ENCODE measurements at regions not wholly inside any gene's neighbourhood (a gene's known extent, or its start where the extent isn't known, plus 50 kb on each side); places are given as distances from the start of the nearest gene placed in this dataset.
A peak's percentile ranks its signal among the peaks of the same experiment; 100 is the strongest.

DNA sequence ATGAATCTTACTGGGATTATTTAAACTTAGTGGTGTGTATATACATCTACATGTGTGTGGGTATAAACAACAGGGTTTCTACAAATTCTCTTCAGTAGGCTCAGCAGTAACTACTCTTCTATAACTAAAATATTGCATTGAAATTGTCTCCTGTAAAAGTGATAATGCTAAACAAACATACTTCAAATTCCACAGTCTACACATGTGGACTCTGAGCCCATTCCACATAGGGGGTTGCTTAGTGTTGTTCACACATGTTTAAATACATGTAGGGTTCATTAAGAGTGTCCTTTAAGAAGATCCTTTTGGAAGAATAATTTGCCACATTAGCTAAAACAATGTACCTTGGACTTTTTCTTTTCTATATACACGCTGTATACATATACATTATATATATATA, 152.8 kb upstream of the VRK2 start:
- DNase-seq (ENCODE audit: low read depth): no peak
- H3K36me3 ChIP-seq (ENCODE audit: control insufficient read depth, insufficient read depth, low read length, severe bottlenecking): no peaks in the 10 kb centered on the region

DNA sequence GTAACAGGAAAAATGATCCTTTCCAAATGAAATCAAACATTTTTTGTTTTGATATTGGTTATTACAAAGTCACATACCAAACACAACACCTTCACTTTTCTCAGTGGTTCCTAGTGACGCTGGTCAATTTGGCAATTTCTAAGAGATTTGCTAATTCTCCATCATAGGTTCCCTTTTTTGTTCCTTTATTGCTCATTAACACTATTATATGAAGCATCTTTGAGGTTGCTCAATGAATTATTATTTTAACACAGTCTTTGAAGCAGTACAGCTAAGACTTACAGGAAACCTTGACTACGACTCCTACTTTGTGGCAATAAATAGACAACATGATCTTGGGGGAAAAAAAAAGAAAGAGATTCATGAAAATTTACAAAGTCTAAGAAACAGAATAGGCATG, 152.2 kb upstream of the VRK2 start:
- Histone ChIP-seq H3K4me3 (ENCODE audit: low read length) (no peak overlapping the region), H3K27me3 (replicated peaks; ENCODE audit: control insufficient read depth, insufficient read depth, low read length) (no peaks in the 10 kb centered on the region), H3K9me3 (ENCODE audit: control insufficient read depth, low read length) (no peaks in the 10 kb centered on the region), H3K4me1 (ENCODE audit: control insufficient read depth, insufficient read depth, low read length) (peaks cover 12% of the 10 kb centered on the region), H3K9ac (ENCODE audit: low read length) (no peak overlapping the region), H3K36me3 (ENCODE audit: control insufficient read depth, insufficient read depth, low read length, severe bottlenecking) (no peaks in the 10 kb centered on the region)
- DNase-seq (ENCODE audit: low read depth): no peak

More for the DNA sequence above, 152.8 kb upstream of the VRK2 start:
- Histone ChIP-seq H3K9ac (ENCODE audit: low read length) (no peak overlapping the region), H3K27me3 (replicated peaks; ENCODE audit: control insufficient read depth, insufficient read depth, low read length) (no peaks in the 10 kb centered on the region), H3K4me3 (ENCODE audit: low read length) (no peak overlapping the region), H3K4me1 (ENCODE audit: control insufficient read depth, insufficient read depth, low read length) (peaks cover 12% of the 10 kb centered on the region), H3K9me3 (ENCODE audit: control insufficient read depth, low read length) (no peaks in the 10 kb centered on the region)

GRCh38 chr2:57897920-57898319, 148.7 kb upstream of the VRK2 start:
- Histone ChIP-seq H3K4me3 (ENCODE audit: low read length) (no peak overlapping the region), H3K9me3 (ENCODE audit: control insufficient read depth, low read length) (no peaks in the 10 kb centered on the region), H3K4me1 (ENCODE audit: control insufficient read depth, insufficient read depth, low read length) (no peaks in the 10 kb centered on the region), H3K36me3 (ENCODE audit: control insufficient read depth, insufficient read depth, low read length, severe bottlenecking) (no peaks in the 10 kb centered on the region), H3K27me3 (replicated peaks; ENCODE audit: control insufficient read depth, insufficient read depth, low read length) (no peaks in the 10 kb centered on the region), H3K9ac (ENCODE audit: low read length) (no peak overlapping the region)
- DNase-seq (ENCODE audit: low read depth): no peak

- Histone ChIP-seq H3K36me3 (ENCODE audit: control insufficient read depth, insufficient read depth, low read length, severe bottlenecking) (no peaks in the 10 kb centered on the region), H3K4me1 (ENCODE audit: control insufficient read depth, insufficient read depth, low read length) (no peaks in the 10 kb centered on the region), H3K4me3 (ENCODE audit: low read length) (no peak overlapping the region), H3K27me3 (replicated peaks; ENCODE audit: control insufficient read depth, insufficient read depth, low read length) (no peaks in the 10 kb centered on the region), H3K9me3 (ENCODE audit: control insufficient read depth, low read length) (no peaks in the 10 kb centered on the region), H3K9ac (ENCODE audit: low read length) (no peak overlapping the region)
- DNase-seq (ENCODE audit: low read depth): no peak
Observed at GRCh38 chr2:57899898-57900297, 146.7 kb upstream of the VRK2 start.

DNA sequence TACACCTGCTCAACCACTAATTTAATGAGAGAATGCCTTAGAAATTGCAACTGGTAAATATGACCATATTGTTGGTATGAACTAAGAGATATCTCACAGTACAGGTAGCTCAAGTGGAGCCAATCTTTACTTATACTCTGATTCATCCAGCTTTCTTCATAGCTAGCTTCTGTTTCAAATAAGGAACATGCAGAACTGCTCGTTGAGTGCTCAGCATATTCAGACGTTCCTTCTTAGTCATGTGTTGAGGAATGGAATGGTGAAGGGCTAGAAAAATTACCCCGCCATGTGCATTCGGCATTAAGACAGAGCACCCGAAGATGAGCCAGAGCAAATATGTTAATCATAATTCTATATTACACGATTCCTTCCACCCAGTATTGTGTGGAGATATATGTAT, 144.0 kb upstream of the VRK2 start:
- no peaks in the 10 kb centered on the region for H3K9me3 ChIP-seq (ENCODE audit: control insufficient read depth, low read length)
- peaks cover 4% of the 10 kb centered on the region for H3K4me1 ChIP-seq (ENCODE audit: control insufficient read depth, insufficient read depth, low read length)
- H3K9ac ChIP-seq (ENCODE audit: low read length): no peak overlapping the region
- no peak overlapping the region for H3K4me3 ChIP-seq (ENCODE audit: low read length)
- H3K27me3 ChIP-seq (replicated peaks; ENCODE audit: control insufficient read depth, insufficient read depth, low read length): no peaks in the 10 kb centered on the region
- no peaks in the 10 kb centered on the region for H3K36me3 ChIP-seq (ENCODE audit: control insufficient read depth, insufficient read depth, low read length, severe bottlenecking)
- DNase-seq (ENCODE audit: low read depth): no peak

DNA sequence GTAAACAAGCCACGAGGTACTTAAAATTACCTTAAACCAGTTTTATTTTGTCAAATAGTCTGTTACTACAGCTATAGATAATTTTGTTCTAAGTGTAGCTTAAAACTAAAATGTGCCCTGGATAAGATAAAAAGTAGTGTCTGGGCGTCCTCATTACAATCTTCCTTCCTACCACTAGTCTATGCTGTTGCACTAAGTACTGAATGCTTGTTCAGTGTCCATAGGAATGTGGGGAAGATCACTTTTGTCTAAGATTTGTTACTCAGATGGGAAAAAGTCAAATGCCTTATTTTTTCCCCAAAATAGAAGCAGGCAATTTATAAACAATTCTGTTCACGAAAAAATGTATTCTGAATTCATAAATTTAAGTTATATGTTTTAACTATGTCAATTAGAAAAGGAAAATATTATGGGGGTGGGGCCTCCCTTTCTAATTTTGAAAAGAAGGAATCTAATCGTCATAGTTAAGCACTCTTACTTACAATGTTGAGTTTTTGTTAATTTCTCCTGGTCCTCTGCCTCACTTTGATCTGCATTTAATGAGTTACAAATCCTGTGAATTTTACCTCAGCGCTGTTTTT, 140.4 kb upstream of the VRK2 start:
- DNase-seq (ENCODE audit: low read depth): peak; percentile 81
- peaks cover 6% of the 10 kb centered on the region for H3K4me1 ChIP-seq (ENCODE audit: control insufficient read depth, insufficient read depth, low read length)

GRCh38 chr2:57907411-57907810, 139.2 kb upstream of the VRK2 start:
- peaks cover 10% of the 10 kb centered on the region for H3K4me1 ChIP-seq (ENCODE audit: control insufficient read depth, insufficient read depth, low read length)
- no peak for DNase-seq (ENCODE audit: low read depth)
- H3K9me3 ChIP-seq (ENCODE audit: control insufficient read depth, low read length): no peaks in the 10 kb centered on the region
- no peak overlapping the region for H3K4me3 ChIP-seq (ENCODE audit: low read length)
- no peak overlapping the region for H3K9ac ChIP-seq (ENCODE audit: low read length)
- H3K27me3 ChIP-seq (replicated peaks; ENCODE audit: control insufficient read depth, insufficient read depth, low read length): no peaks in the 10 kb centered on the region
- no peaks in the 10 kb centered on the region for H3K36me3 ChIP-seq (ENCODE audit: control insufficient read depth, insufficient read depth, low read length, severe bottlenecking)

More for the DNA sequence above, 140.4 kb upstream of the VRK2 start:
- no peaks in the 10 kb centered on the region for H3K36me3 ChIP-seq (ENCODE audit: control insufficient read depth, insufficient read depth, low read length, severe bottlenecking)
- H3K4me3 ChIP-seq (ENCODE audit: low read length): no peak overlapping the region
- H3K9ac ChIP-seq (ENCODE audit: low read length): no peak overlapping the region
- H3K27me3 ChIP-seq (replicated peaks; ENCODE audit: control insufficient read depth, insufficient read depth, low read length): no peaks in the 10 kb centered on the region
- H3K9me3 ChIP-seq (ENCODE audit: control insufficient read depth, low read length): no peaks in the 10 kb centered on the region

DNA sequence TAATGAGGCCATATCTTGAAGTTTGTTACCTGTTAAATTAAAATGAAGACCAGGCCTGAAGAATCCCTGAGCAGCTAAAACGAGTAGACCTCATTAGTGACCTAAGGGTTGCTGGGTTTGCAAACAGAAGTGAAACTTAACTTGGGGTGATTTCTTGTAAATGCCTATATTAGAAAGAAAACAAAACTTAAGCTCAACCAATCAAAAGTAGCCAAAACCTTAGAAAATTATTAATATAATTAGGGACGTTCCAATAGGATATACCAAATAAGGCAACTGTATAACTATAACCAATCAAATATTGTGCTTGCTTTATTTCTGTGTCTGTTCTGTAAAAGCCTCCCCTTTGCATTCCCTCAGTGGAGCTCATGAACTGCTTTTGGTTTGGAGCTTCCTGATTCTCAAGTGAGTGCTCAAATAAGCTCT, 137.9 kb upstream of the VRK2 start:
- H3K27me3 ChIP-seq (replicated peaks; ENCODE audit: control insufficient read depth, insufficient read depth, low read length): no peaks in the 10 kb centered on the region
- no peak overlapping the region for H3K4me3 ChIP-seq (ENCODE audit: low read length)
- H3K36me3 ChIP-seq (ENCODE audit: control insufficient read depth, insufficient read depth, low read length, severe bottlenecking): no peaks in the 10 kb centered on the region
- DNase-seq (ENCODE audit: low read depth): no peak
- H3K4me1 ChIP-seq (ENCODE audit: control insufficient read depth, insufficient read depth, low read length): peaks cover 10% of the 10 kb centered on the region
- H3K9me3 ChIP-seq (ENCODE audit: control insufficient read depth, low read length): no peaks in the 10 kb centered on the region
- no peak overlapping the region for H3K9ac ChIP-seq (ENCODE audit: low read length)

- no peak overlapping the region for H3K4me3 ChIP-seq (ENCODE audit: low read length)
- H3K9me3 ChIP-seq (ENCODE audit: control insufficient read depth, low read length): no peaks in the 10 kb centered on the region
- no peaks in the 10 kb centered on the region for H3K36me3 ChIP-seq (ENCODE audit: control insufficient read depth, insufficient read depth, low read length, severe bottlenecking)
- H3K4me1 ChIP-seq (ENCODE audit: control insufficient read depth, insufficient read depth, low read length): no peaks in the 10 kb centered on the region
- DNase-seq (ENCODE audit: low read depth): no peak
- no peaks in the 10 kb centered on the region for H3K27me3 ChIP-seq (replicated peaks; ENCODE audit: control insufficient read depth, insufficient read depth, low read length)
- H3K9ac ChIP-seq (ENCODE audit: low read length): no peak overlapping the region
Observed at GRCh38 chr2:57918126-57918525, 128.5 kb upstream of the VRK2 start.

GRCh38 chr2:57920342-57920939, 126.2 kb upstream of the VRK2 start:
- Histone ChIP-seq H3K36me3 (ENCODE audit: control insufficient read depth, insufficient read depth, low read length, severe bottlenecking) (no peaks in the 10 kb centered on the region), H3K9me3 (ENCODE audit: control insufficient read depth, low read length) (no peaks in the 10 kb centered on the region), H3K9ac (ENCODE audit: low read length) (no peak overlapping the region), H3K4me3 (ENCODE audit: low read length) (no peak overlapping the region), H3K27me3 (replicated peaks; ENCODE audit: control insufficient read depth, insufficient read depth, low read length) (no peaks in the 10 kb centered on the region), H3K4me1 (ENCODE audit: control insufficient read depth, insufficient read depth, low read length) (no peaks in the 10 kb centered on the region)
- no peak for DNase-seq (ENCODE audit: low read depth)

DNA sequence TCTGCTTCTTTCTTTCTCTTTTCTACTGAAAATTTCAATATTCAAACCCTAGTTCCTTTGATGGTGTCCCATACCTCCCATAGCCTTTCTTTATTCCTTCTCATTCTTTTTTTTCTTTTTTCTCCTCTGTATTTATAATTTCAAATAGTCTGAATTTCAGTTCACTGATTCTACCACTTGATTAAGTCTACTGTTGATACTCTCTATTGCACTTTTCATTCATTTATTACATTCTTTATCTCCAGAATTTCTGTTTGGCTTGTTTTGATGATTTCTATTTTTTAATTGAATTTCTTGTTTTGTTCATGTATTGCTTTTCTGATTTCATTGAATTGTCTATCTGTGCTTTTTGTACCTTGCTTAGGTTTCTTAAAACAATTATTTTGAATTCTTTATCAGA, 111.9 kb upstream of the VRK2 start:
- no peaks in the 10 kb centered on the region for H3K27me3 ChIP-seq (replicated peaks; ENCODE audit: control insufficient read depth, insufficient read depth, low read length)

GRCh38 chr2:57936216-57936615, 110.4 kb upstream of the VRK2 start:
- DNase-seq (ENCODE audit: low read depth): peak; percentile 12
- Histone ChIP-seq H3K9ac (ENCODE audit: low read length) (no peak overlapping the region), H3K27me3 (replicated peaks; ENCODE audit: control insufficient read depth, insufficient read depth, low read length) (no peaks in the 10 kb centered on the region), H3K4me1 (ENCODE audit: control insufficient read depth, insufficient read depth, low read length) (no peaks in the 10 kb centered on the region), H3K9me3 (ENCODE audit: control insufficient read depth, low read length) (peaks cover 34% of the 10 kb centered on the region), H3K36me3 (ENCODE audit: control insufficient read depth, insufficient read depth, low read length, severe bottlenecking) (no peaks in the 10 kb centered on the region), H3K4me3 (ENCODE audit: low read length) (no peak overlapping the region)

More for the DNA sequence above, 111.9 kb upstream of the VRK2 start:
- Histone ChIP-seq H3K4me1 (ENCODE audit: control insufficient read depth, insufficient read depth, low read length) (no peaks in the 10 kb centered on the region), H3K9me3 (ENCODE audit: control insufficient read depth, low read length) (peaks cover 36% of the 10 kb centered on the region), H3K9ac (ENCODE audit: low read length) (no peak overlapping the region), H3K4me3 (ENCODE audit: low read length) (no peak overlapping the region), H3K36me3 (ENCODE audit: control insufficient read depth, insufficient read depth, low read length, severe bottlenecking) (no peaks in the 10 kb centered on the region)
- no peak for DNase-seq (ENCODE audit: low read depth)
